Progenitor cell of endocrine pancreas (in vitro differentiated cells): ENCODE measurements at regions not wholly inside any gene's neighbourhood (a gene's known extent, or its start where the extent isn't known, plus 50 kb on each side); places are given as distances from the start of the nearest gene placed in this dataset.

Source experiments
- DNase-seq: peaks from one replicate; pipeline ENCODE4 v3.0.0; 2021; ENCODE audit warnings: low spot score; ENCODE audit not compliant: unreplicated experiment
- H3K27ac Mint-ChIP-seq: 2 replicates; pipeline ENCODE4 v1.8.0; 2021; ENCODE audit warnings: mild to moderate bottlenecking, moderate library complexity, mixed read lengths
- H3K27me3 Mint-ChIP-seq: 2 replicates; pipeline ENCODE4 v1.8.0; 2021; ENCODE audit warnings: mixed read lengths
- H3K36me3 Mint-ChIP-seq: 2 replicates; pipeline ENCODE4 v1.8.0; 2022; ENCODE audit warnings: mixed read lengths; ENCODE audit not compliant: insufficient read depth
- H3K4me1 Mint-ChIP-seq: 2 replicates; pipeline ENCODE4 v1.8.0; 2021; ENCODE audit warnings: low read depth, mixed read lengths
- H3K4me3 Mint-ChIP-seq: 2 replicates; pipeline ENCODE4 v1.8.0; 2021; ENCODE audit warnings: low read depth, mild to moderate bottlenecking, moderate library complexity, mixed read lengths
- H3K9me3 Mint-ChIP-seq: 2 replicates; pipeline ENCODE4 v1.8.0; 2021; ENCODE audit warnings: low read depth, mixed read lengths
- TF ChIP-seq, protein P1 (sequence below): fragments of 200-600 bp; sonication (generic); IDR thresholded peaks from one replicate; pipeline ENCODE4 v1.5.0; 2021; ENCODE audit warnings: antibody characterized with exemption, mild to moderate bottlenecking; ENCODE audit not compliant: unreplicated experiment

DNA sequence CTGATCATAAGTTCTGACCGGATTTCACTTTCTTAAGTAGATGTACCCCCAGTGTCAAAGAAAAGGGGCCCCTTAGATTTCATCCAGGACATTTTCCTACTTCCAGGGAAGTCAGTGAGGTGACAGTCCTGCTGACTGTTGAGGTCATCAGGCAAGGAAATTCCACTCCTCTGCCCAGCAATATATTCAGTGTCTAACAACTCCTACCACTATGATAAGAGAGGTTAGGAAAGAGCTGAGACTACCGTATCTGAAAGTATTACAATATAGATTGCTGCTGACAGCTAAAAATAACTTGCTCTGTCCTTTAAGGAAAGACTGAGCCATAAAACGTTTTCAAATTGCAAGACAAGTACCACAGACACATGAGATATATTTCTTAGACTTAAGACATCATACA, 325.1 kb downstream of the EFNB2 start:
- H3K4me1 Mint-ChIP-seq = peaks cover 1% of the 10 kb centered on the region
- no peak overlapping the region for H3K27ac Mint-ChIP-seq
- no peak for DNase-seq
- TF ChIP-seq, protein P1, sequence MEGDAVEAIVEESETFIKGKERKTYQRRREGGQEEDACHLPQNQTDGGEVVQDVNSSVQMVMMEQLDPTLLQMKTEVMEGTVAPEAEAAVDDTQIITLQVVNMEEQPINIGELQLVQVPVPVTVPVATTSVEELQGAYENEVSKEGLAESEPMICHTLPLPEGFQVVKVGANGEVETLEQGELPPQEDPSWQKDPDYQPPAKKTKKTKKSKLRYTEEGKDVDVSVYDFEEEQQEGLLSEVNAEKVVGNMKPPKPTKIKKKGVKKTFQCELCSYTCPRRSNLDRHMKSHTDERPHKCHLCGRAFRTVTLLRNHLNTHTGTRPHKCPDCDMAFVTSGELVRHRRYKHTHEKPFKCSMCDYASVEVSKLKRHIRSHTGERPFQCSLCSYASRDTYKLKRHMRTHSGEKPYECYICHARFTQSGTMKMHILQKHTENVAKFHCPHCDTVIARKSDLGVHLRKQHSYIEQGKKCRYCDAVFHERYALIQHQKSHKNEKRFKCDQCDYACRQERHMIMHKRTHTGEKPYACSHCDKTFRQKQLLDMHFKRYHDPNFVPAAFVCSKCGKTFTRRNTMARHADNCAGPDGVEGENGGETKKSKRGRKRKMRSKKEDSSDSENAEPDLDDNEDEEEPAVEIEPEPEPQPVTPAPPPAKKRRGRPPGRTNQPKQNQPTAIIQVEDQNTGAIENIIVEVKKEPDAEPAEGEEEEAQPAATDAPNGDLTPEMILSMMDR = no peak
- no peaks in the 10 kb centered on the region for H3K9me3 Mint-ChIP-seq
- H3K36me3 Mint-ChIP-seq = no peaks in the 10 kb centered on the region
- H3K4me3 Mint-ChIP-seq = no peak overlapping the region
- H3K27me3 Mint-ChIP-seq = no peaks in the 10 kb centered on the region

DNA sequence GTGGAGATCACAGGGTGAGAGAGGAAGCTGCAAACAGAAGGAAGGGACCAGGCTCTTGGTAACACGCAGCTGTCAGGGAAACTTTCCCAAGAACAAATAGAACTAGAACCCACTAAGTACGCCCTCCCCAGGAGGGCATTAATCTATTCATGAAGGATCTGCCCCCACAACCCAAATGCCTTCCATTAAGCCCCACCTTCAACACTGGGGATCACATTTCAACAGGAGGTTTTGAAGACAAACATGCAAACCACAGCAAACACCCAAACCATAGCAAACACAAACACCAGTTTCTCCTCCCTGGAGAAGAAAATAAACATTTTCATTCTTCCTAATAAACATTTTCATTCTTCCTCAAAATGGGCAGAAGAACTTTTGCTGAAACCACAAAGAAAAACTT, 329.6 kb downstream of the EFNB2 start:
- H3K36me3 Mint-ChIP-seq = no peaks in the 10 kb centered on the region

DNA sequence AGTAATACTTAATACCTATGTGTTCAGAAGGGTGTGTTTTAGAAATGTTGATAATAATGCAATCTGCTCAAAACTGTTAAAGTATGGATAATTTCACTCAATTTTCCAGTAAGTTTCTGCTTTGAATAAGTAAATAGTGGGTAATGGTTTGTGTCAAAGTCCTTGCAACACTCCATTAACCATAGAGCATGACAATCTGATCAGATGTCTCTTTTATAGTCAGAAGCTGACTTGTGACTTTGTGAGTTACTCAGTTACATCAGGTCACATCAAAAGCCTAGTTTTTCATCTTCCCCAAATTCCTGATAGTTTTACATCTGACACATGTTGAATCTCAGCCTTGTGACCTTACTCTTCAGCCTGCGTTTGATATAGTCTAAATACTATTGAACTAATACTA, 338.0 kb downstream of the EFNB2 start:
- no peak overlapping the region for H3K27ac Mint-ChIP-seq
- H3K4me3 Mint-ChIP-seq = no peak overlapping the region
- TF ChIP-seq, protein P1 = no peak
- no peak for DNase-seq
- H3K36me3 Mint-ChIP-seq = no peaks in the 10 kb centered on the region
- no peaks in the 10 kb centered on the region for H3K27me3 Mint-ChIP-seq
- no peaks in the 10 kb centered on the region for H3K4me1 Mint-ChIP-seq
- H3K9me3 Mint-ChIP-seq = peaks cover 5% of the 10 kb centered on the region

More for the DNA sequence above, 329.6 kb downstream of the EFNB2 start:
- Mint-ChIP-seq H3K9me3 (peaks cover 5% of the 10 kb centered on the region), H3K27me3 (no peaks in the 10 kb centered on the region), H3K4me1 (peaks cover 1% of the 10 kb centered on the region), H3K27ac (no peak overlapping the region), H3K4me3 (no peak overlapping the region)
- TF ChIP-seq, protein P1 = no peak
- DNase-seq = no peak

DNA sequence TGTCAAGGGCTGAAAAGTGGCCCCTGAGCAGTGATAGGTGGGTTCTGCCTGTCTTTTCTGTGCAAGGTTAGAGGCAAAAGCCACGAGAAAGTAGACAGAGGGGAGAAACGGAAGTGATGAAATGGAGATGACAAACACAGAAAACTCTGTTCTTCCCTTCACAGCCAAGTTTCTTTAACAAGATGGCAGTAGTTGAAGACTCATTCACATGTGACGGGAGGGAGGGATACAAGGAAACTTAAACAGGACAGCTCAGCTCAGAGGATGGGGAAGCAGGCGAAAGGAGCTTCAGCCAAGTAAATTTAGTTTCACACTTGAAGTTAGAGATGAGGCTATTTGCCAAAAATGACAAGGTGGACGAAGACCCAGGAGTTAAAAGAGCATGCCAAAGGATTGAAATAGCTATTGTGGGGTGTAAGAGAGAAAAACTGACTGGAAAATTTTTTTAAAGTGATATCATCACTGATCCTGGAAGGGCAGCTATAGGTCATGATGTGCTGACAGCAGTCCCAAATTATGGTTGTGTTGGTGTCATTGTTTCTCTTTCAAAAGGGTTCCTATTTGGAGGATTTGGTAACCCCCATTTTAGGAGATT, 347.9 kb downstream of the EFNB2 start:
- no peaks in the 10 kb centered on the region for H3K36me3 Mint-ChIP-seq

DNA sequence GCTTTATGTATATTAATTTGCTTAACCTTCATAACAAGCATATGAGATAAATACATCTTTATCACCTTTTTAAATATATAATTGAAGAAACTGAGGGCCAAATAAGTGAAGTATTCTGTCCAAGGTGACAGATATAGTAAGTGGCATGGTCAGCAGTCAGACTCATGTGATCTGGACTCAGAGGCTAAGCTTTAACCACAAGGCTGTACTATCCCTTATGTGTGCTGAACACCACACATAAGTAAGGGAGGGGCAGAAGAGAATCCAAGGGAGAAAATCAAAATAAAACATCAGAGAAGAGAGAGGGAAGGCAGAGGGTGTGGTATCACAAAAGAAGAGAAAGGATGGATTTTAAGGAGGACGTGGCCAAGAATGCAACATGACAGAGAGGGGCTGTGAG, 348.4 kb downstream of the EFNB2 start:
- TF ChIP-seq, protein P1 = no peak
- Mint-ChIP-seq H3K27ac (no peak overlapping the region), H3K9me3 (peaks cover 5% of the 10 kb centered on the region), H3K27me3 (peaks cover 3% of the 10 kb centered on the region), H3K36me3 (no peaks in the 10 kb centered on the region), H3K4me1 (peaks cover 10% of the 10 kb centered on the region), H3K4me3 (no peak overlapping the region)
- DNase-seq = no peak

More for the DNA sequence above, 347.9 kb downstream of the EFNB2 start:
- TF ChIP-seq, protein P1 = no peak
- Mint-ChIP-seq H3K27me3 (no peaks in the 10 kb centered on the region), H3K4me3 (no peak overlapping the region), H3K4me1 (peaks cover 8% of the 10 kb centered on the region), H3K9me3 (peaks cover 10% of the 10 kb centered on the region), H3K27ac (no peak overlapping the region)
- DNase-seq = no peak
